GM19467 (cell line): ENCODE measurements at regions not wholly inside any gene's neighbourhood (a gene's known extent, or its start where the extent isn't known, plus 50 kb on each side); places are given as distances from the start of the nearest gene placed in this dataset.

Source experiments
- ATAC-seq: cut with Tn5 transposase; IDR thresholded peaks from one replicate; pipeline ENCODE4 v1.9.1; 2021; ENCODE audit warnings: mild to moderate bottlenecking, moderate library complexity; ENCODE audit not compliant: unreplicated experiment

DNA sequence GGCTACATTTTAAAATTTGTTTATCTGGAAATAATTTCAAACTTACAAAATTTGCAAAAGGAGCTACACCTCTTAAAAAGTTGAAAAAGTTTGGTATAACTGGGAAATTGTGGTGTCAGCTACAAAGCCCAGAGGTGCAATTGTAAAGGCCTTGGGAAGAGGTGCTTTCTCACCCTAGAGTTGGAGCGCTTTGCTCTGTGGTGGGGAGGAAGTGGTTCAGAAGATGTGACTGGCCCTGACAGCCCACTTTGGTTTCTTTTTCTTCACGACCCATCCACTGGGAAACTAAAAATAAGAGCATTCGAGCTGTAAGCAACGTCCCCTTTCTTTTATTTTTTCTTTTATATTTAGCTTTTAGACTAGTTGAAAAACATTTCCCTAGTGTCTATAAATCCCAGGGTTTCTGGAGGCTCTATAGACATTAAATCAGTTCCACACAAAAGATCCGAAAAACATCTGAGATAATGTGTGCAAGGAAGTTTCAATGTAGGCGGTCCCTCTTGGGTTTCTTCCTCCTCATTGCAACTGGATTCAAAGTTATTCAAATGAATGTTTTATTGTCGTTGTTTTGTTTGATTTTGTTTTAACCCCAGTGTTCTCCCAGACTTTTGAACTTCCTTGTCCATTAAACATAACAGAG is 397.8 kb downstream of the KIF16B start:
- peak; percentile 88 for ATAC-seq

DNA sequence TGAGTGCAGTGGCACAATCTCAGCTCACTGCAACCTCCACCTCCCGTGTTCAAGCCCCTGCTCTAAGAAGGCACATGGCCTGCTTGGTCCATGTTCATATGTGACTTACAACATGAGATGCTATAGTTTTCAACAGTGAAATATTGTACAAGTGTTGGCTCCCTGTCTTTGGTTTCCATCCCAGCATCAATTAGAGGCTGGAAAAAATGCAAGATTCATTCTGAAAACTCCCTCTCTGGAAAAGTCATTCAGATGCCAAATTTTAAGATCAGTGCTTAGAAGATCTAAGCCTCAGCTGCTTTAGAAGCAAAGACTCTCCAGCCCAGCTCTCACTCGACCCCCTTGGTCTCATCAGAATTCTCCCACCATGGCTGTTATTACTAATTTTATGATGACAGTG is 398.9 kb downstream of the KIF16B start:
- no peak for ATAC-seq

DNA sequence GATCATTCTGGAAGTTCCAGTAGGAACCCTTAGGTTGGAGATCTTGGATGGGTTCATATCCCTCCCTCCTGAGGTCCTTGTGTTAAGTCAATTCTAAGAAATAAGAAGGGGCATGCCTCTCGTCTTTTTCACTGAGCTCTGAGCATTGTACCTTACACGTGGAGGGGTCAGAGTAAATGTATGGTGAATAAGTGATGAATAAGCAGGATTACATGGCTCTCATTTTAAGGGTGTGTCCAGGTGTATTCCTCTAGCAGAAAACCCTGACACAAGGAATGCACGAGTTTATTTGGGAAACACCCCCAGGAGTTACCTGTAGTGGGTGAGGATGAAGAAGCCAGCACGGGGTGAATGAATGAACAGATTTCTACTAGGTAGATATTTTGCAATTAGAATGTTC is 400.2 kb downstream of the KIF16B start:
- no peak for ATAC-seq

DNA sequence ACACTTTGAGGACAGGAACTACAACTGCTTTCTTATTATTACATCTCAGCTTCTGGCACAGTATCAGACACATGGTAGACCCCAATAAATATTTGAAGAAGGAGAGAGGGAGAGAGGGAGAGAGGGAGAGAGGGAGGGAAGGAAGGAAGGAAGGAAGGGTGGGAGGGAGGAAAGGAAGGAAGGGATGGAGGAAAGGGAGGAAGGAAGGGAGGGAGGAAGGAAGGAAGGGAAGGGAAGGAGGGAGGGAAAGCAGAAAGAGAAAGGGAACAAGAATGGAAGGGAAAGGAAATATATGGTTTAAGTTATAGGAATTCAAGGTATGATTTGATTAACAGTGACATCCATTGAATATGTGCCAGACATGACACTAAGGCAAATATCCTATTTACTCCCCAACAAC is 402.1 kb downstream of the KIF16B start:
- no peak for ATAC-seq

DNA sequence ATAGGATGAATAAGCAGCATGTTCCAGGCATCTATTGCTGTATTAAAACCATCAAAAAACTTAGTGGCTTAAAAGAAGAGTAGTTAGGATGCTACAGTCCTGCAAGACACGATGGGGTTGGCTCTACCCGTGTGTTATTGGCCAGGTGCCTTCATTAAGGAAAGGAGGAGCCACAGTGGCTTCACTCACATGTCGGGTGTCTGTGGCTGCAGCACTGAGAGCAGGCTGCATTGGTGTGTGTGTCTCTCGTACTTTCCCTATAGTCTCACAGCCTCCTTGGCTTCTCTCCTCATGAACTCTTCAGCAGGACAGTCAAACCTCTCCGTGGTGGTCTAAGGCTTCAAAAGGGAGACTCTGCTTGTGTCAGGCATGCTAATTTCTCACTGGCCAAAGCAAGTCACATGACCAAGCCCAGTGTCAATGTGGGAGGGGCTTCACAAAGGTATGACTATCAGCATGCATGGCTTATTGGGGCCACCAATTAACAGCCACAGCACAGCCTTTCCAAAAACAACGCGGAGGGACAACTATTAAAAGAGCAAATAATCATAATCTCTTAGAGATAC is 402.8 kb downstream of the KIF16B start:
- no peak for ATAC-seq

DNA sequence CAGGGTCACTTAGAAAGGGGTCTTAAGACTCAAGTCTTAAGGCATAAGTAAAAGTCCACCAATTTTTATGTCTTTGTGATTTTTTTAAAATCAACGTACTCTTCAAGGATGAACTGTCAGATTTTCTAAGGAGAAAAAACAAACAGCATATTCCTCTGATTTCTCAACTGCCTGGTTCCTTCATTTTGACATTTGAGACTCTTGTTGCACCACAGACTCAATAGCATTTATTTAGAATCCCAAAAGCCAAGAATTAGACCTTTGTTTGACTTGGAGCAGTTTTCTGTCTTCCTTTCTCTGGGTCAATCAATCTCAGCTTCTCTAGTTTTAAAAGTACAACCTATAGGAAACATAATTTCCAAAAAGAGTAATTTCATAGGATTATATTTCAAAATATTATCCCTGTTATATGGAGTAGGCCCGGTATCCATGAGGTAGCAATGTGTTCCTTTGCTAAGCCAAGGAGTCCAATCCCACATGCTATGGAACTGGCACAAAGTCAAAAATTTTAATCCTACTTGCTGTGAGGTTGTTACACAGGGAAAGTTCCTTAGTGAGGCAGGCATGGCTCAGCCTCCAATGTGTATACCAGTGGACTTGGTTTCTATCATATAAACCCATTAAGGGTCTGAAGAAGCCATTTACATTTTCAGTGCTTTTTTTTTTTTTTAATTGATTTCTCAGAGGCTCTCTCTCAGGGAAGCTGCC is 405.7 kb downstream of the KIF16B start:
- ATAC-seq = no peak

DNA sequence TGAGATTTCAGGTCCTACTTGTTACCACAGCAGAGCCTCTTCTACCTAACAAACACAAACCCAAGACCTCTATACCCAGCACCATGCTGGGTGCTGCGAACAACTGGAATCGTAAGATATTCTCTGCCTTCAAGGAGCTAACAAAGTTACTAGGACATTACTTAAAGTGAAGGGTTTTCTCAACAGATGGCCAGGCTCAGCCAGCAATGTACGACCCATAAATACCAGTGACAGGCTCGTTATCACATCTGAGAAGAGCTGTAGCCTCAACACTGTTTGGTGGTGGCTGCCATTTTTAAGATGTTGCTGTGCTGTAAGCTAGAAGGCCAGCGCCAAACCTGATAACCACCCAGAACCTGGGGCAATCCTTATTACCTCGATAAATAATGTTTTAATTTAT is 406.5 kb downstream of the KIF16B start:
- no peak for ATAC-seq

DNA sequence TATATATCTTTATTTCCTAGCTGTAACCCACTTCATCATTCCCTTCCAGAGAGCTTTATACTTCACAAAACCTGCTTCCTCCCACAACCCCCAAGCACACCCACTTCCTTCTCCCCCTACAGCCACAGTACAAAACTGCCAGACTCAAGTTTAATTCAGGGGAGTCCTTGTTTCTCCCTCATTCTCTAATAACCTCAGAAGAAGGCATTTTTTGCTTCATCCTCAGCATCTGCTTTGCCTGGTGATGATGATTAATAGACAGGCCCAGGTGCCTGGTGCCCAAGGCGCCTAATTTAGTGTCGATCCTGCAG is 414.3 kb downstream of the KIF16B start:
- peak; percentile 45 for ATAC-seq

DNA sequence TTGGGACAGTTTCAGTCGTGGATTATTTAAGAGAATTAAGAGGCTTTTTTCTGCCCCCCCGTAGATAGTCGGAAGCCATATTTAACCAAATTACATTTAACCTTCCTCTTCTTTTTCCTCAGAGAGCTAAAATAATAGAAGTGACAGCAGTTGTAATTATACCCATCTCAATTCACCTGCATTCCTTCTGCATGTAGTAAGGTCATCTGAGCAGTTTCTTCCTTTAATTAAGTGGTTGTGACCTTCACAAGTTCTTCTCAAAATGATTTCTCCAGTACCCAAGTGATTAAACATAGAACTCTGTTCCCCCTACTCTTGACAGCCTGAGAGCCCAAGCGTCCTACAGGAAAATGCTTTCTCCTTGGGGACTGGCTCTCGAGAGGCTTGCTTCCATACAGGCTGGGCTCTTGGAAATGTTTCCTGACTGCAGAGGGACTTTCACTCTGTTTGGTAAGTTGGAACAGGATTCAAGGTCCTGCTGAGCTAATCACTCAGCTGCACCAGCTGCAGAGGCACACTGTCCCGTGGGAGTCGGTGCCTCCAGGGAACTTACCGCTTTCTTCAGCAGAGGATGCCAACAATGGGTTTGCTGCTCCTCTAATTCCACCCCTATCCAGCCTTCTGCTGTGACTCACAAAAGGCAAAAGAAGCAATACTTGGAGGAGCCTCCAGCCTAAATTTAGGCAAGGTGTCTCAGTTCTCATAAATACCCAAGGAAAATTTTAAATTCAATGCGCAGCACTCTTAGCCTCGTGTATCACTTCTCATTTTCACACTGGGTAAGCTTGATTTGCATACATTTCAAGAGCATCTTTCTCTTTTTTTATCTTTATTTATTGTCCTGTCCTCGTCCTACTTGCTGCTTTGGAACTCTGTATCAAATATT is 414.9 kb downstream of the KIF16B start:
- ATAC-seq = peak; percentile 87

DNA sequence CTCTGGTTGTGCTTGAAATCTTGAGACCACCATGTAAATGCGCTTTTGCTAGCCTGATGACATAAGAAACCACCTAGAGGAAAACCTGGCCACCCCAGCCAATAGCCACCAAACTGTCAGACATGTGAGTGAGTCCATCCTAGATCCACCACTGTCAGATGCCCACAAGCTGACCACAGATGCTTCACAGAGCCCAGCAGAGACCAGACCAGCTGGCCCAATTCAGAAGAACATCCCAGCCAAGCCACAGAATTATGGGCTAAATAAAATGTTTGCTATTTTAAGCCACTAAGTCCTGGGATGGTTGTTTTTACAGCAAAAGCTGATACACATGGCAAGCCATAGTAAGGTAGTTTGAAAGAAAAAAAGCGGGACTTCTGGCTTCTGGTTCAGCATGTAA is 425.3 kb downstream of the KIF16B start:
- ATAC-seq = no peak

DNA sequence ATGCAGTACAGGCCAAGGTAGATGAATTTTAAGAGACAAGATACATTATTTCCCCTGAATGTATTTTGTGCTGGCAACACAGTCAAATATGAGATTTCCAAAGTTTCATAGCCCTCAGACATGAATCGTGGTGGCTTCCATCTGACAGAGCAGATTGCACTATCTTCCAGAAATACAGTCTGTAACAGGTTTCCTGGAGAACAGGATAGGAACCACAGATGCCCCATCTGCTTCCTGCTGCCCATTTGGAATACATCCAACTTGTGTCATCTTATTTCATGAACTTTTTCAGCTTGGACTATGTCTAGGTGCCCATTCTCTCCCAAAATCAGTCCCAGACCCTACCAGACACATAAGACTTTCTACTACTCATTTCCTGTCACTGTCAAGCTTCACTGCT is 426.0 kb downstream of the KIF16B start:
- ATAC-seq = no peak

DNA sequence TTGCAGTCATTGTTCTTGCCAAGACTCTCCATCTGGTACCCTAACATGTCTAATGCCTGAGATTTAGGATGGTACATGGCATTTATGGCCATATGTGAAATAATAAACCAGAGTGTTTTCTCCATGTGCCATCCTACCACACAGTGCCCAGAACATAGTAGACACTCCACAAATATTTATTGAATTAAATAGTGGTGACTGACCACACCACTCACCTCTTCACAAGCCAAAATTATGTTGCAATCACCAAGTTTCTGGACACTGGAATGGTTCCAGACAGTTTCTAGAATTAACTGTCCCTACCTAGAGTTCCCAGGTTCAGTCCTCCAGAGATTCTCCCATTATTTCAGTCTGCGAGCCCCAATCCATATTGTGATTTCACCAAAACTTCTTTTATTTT is 427.3 kb downstream of the KIF16B start:
- no peak for ATAC-seq

DNA sequence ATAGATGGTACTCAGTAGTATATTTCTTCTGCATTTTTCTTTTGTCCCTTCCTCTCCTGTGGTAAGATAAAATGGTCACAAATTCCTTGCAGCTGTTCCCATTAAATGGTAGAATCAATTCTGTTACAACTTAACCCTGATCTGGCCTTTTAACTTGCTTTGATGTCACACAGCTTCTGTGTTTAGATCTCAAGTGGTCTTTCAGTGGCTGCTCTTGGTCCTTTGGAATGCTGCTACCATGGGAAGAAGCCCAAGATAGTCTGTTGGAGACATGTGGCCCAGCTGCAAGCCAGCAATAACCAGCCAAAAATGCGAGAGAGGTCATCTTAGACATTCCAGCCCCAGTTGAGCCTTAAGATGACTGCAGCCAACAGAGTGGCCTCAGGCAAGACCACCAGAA is 429.7 kb downstream of the KIF16B start:
- ATAC-seq = no peak

DNA sequence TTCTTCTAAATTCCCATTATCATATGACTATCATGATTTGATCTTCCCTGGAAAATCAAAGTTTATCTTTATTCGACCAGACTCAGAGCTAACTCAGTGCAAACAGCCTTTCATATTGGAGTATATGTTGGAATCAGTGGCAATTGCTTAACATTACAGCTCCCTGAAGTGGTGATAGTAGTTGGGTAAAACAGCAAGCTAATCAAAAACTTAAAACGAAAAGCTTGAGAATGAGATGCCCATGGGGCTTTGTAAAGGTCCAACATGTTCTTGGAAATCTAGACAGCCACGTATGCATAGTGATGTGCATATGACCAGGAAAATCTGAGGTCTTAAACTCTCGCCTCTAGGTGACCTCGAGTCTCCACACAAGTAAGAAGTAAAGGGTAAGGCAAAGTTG is 437.6 kb downstream of the KIF16B start:
- no peak for ATAC-seq

DNA sequence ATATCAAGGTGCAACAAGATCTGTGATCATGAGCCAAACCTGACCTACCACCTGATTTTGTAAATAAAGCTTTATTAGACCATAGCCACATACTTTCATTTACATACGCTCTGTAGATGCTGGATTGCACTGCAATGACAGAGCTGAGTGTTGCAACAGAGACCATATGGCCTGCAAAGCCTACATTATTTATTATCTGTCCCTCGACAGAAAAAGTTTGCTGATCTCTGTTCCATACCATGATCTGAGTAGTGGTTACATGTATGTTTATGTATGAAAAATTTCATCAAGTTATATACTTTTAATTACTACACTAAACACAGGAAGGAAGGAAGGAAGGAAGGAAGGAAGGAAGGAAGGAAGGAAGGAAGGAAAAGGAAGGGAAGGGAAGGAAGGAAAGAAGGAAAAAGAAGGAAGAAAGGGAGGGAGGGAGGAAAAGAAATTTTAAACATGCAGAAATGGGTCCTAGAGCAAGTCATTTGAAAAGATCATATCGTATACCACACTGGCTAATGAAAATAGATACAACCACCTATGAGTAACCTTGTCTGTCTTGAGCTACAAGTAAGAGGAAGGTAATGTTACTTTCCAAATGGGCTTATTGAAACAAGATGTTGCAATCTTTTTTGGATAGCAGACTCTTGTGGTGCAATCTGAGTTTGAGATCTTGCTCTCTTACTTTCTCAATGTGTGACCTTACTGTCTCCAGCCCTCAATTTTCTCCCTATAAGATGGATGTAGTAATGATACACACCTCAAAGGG is 441.0 kb downstream of the KIF16B start:
- ATAC-seq = no peak

DNA sequence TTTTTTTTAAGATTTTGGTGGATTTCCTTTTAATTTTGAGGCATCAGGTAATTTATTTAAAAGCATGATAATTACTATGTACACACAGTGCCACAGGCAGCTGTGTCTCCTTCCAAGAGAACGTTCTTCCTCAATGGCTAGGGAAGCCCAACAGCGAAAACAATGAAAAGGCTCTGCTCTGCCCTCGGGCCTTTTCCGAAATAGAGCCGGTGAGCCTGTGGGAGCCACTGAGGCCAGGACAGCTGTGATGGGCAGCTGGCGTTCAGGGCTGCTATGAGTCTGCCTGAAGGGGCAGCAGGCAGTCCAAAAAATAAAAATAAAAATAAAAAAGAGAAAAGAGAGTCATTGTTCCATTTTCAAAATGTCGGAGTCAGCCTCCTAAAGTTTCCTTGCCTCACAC is 443.8 kb downstream of the KIF16B start:
- no peak for ATAC-seq

DNA sequence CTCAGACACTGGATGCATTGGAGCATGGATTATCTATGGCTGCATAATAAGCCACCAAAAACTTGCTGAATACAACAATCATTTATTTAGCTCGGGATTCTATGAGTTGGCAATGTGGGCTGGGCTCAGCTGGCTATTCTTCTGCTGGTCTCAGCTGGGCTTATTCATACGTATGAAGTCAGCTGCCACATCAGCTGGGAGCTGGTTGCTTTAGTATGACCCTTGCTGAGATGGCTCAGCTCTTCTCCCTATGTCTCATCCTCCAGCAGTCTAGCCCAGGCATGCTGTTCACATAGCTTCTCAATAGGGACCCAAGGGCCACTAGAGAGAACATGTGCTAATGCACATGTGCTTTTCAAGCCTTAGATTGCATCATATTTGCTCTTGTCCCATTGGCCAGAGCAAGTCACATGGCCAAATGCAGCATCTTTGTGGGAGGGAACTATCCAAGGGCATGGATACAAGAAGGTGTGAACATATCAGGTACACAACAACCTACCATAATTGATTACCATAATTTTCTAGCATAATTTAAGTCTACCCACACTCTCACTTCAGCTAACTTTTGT is 444.6 kb downstream of the KIF16B start:
- no peak for ATAC-seq

DNA sequence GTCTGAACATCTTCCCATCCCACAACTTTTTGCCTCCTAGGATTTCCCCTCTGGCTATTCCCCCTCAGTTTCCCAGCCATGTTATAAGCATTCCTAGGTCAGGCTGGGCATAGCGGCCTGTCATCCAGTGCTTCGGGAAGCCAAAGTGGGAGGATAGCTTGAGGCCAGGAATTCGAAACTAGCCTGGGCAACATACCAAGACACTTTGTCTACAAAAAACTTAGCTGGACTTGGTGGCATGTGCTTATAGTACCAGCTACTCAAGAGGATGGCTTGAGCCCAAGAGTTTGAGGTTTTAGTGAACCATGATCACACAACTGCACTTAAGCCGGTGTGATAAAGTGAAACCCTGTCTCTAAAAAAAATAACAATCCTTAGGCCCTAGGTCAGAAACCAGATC is 447.4 kb downstream of the KIF16B start:
- no peak for ATAC-seq

DNA sequence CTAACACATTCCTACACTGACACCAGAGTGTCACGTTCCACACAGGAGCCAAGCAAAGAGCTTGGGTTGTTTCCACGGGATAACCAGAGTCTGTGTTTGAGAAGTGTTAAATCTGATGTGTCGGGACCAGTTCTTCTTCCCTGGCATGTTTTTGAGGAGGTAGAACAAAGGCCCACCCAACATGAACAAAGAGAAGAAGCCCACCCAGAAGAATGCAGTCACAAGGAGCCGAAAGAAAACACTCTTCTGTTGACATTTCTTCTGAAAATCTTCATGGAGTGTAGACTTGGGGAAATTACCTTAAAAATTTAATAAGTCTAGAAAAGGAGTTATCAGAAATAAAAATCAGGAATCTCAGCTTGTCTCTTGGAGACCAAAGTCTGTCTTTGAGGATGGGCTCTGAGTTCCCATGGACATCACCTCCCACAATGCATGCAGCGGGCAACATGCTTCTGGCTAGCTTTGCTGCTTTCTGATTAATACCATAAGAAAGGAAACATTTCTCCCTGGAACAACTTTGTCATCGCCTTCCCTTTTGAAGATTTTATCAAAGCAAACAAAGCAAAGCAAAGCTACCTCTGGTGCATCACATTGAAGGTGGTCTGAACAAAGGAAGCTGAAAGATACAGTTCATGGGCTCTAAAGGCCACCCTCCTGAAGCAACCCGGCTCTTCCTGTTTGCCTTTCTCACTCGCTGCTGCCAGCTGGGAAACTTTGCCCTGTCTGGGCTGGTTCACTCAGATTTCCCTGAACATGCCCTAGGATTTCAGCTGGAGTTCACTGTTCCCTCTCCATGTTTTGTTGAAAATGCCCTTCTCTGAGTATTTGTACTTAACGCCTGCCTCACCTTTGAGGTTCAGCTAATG is 448.1 kb downstream of the KIF16B start:
- ATAC-seq = no peak

DNA sequence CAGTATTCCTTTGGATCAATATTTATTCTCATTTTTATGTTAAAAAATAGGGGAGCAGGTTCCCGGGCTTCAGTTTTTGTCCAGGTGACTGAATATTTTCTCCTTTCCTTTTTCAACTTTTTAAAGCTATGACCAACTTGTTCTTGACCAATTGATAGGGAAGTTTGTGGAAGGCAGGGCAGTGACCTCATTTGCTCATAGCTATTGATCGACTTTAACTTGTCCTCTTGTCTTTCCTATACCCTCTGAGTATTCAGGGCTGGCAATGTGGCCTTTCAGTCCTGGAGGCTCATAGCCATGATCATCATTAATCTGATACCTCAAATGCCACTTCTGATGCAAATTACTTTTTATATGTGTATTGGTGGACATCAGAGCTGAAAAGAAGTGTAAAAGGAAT is 448.8 kb downstream of the KIF16B start:
- no peak for ATAC-seq
